PC-3 (cell line): ENCODE measurements at regions not wholly inside any gene's neighbourhood (a gene's known extent, or its start where the extent isn't known, plus 50 kb on each side); places are given as distances from the start of the nearest gene placed in this dataset.

ENCODE experiments used
- ATAC-seq: fragments of 200-7000 bp; cut with Tn5 transposase; 2 replicates; pipeline ENCODE4 v1.9.1; 2020; ENCODE audit warnings: mild to moderate bottlenecking, moderate library complexity
- BruUV-seq: library from RNA; stranded (reverse); fragments of 400-500 nt; replicated peaks from 2 replicates; lab custom pipeline; 2021; lab: Mats Ljungman, UMichigan
- CTCF ChIA-PET: fragments of 300-600 bp; sonication (Branson Sonifier 250); formaldehyde crosslinking; loops from one replicate; lab custom pipeline; 2022; ENCODE audit warnings: antibody characterized with exemption; lab: Charles Lee
- POLR2A ChIA-PET: fragments of 300-600 bp; sonication (Branson Sonifier 250); formaldehyde crosslinking; loops from one replicate; lab custom pipeline; 2022; ENCODE audit warnings: antibody characterized with exemption; ENCODE audit not compliant: unreplicated experiment; lab: Charles Lee
- DNase-seq: peaks from one replicate; pipeline ENCODE4 v3.0.0-alpha.2; 2015
- H2AFZ ChIP-seq: fragments of 300-600 bp; sonication (generic); 2 replicates; pipeline ENCODE4 v1.6.0; 2016; ENCODE audit warnings: antibody characterized with exemption, low read length
- H3F3A ChIP-seq: fragments of 300-600 bp; sonication (generic); one replicate; pipeline ENCODE4 v1.6.0; 2017; ENCODE audit warnings: antibody characterized with exemption, low read length, control low read depth, mild to moderate bottlenecking; ENCODE audit not compliant: unreplicated experiment
- H3K27ac ChIP-seq: fragments of 300-600 bp; sonication (generic); 2 replicates; pipeline ENCODE4 v1.5.1; 2016; ENCODE audit warnings: mild to moderate bottlenecking, low read length
- H3K27me3 ChIP-seq: fragments of 300-600 bp; sonication (generic); 2 replicates; pipeline ENCODE4 v1.6.1; 2016; ENCODE audit warnings: low read length, mixed read lengths
- H3K36me3 ChIP-seq: fragments of 300-600 bp; sonication (generic); 2 replicates; pipeline ENCODE4 v1.6.1; 2016; ENCODE audit warnings: low read depth, mixed run types, low read length, mixed read lengths
- H3K4me1 ChIP-seq: fragments of 300-600 bp; sonication (generic); 2 replicates; pipeline ENCODE4 v1.5.1; 2016; ENCODE audit warnings: low read length; ENCODE audit not compliant: insufficient read depth
- H3K4me2 ChIP-seq: fragments of 300-600 bp; sonication (generic); 2 replicates; pipeline ENCODE4 v1.6.0; 2016; ENCODE audit warnings: low read length
- H3K4me3 ChIP-seq: fragments of 300-600 bp; sonication (generic); 2 replicates; pipeline ENCODE4 v1.5.1; 2016; ENCODE audit warnings: mild to moderate bottlenecking, low read length, mixed read lengths
- H3K79me2 ChIP-seq: fragments of 300-600 bp; sonication (generic); 2 replicates; pipeline ENCODE4 v1.6.1; 2017; ENCODE audit warnings: low read length, mixed read lengths
- H3K9ac ChIP-seq: fragments of 300-600 bp; sonication (generic); 2 replicates; pipeline ENCODE4 v1.6.0; 2016; ENCODE audit warnings: mild to moderate bottlenecking, low read length
- H3K9me2 ChIP-seq: fragments of 300-600 bp; sonication (generic); replicated peaks from 2 replicates; pipeline ENCODE4 v1.6.1; 2016; ENCODE audit warnings: mixed run types, low read length, mixed read lengths
- H3K9me3 ChIP-seq: fragments of 300-600 bp; sonication (generic); 2 replicates; pipeline ENCODE4 v1.6.1; 2016; ENCODE audit warnings: low read length, mixed read lengths
- H4K20me1 ChIP-seq: fragments of 300-600 bp; sonication (generic); 2 replicates; pipeline ENCODE4 v1.6.1; 2016; ENCODE audit warnings: low read length, mixed read lengths
- CTCF ChIP-seq: fragments of 300-600 bp; sonication (generic); conservative IDR thresholded peaks from 2 replicates; pipeline ENCODE4 v1.5.1; 2017; ENCODE audit warnings: antibody characterized with exemption, low read depth, mild to moderate bottlenecking, low read length
- EZH2 ChIP-seq: fragments of 300-600 bp; sonication (generic); IDR thresholded peaks from one replicate; pipeline ENCODE4 v1.6.1; 2017; ENCODE audit warnings: antibody characterized with exemption, mild to moderate bottlenecking, low read length; ENCODE audit not compliant: unreplicated experiment
- EZH2phosphoT487 ChIP-seq: fragments of 300-600 bp; sonication (generic); IDR thresholded peaks from 2 replicates; pipeline ENCODE4 v1.6.1; 2018; ENCODE audit warnings: mild to moderate bottlenecking, antibody characterized with exemption, low read length, borderline replicate concordance
- intact Hi-C: fragments of 100-400 bp; cut with micrococcal nuclease; formaldehyde crosslinking; loops from 2 replicates; pipeline ENCODE4 v1.9.0; 2023

GRCh38 chr5:3893975-3894374 is 298.3 kb downstream of the IRX1 start:
- H3F3A ChIP-seq, result no peaks in the 10 kb centered on the region
- ATAC-seq, result no peak
- H3K4me3 ChIP-seq, result no peak overlapping the region
- no peaks in the 10 kb centered on the region for H4K20me1 ChIP-seq
- BruUV-seq, result no TSS peak
- no peak overlapping the region for H3K4me2 ChIP-seq
- DNase-seq, result no peak
- H3K27me3 ChIP-seq, result no peaks in the 10 kb centered on the region
- H3K4me1 ChIP-seq, result no peaks in the 10 kb centered on the region
- H3K9me2 ChIP-seq, result no peaks in the 10 kb centered on the region
- H3K9ac ChIP-seq, result no peak overlapping the region
- ChIA-PET POLR2A (no interaction called here), CTCF (no interaction called here)
- no peak overlapping the region for H2AFZ ChIP-seq
- no peaks in the 10 kb centered on the region for H3K79me2 ChIP-seq
- intact Hi-C loops, result no loop called here
- peaks cover 25% of the 10 kb centered on the region for H3K9me3 ChIP-seq
- no peak for TF ChIP-seq EZH2phosphoT487
- no peak for TF ChIP-seq EZH2
- no peak for TF ChIP-seq CTCF
- H3K36me3 ChIP-seq, result no peaks in the 10 kb centered on the region
- no peak overlapping the region for H3K27ac ChIP-seq

- Histone ChIP-seq H3K27ac (no peak overlapping the region), H3K9ac (no peak overlapping the region), H3K9me2 (no peaks in the 10 kb centered on the region), H2AFZ (no peak overlapping the region), H3K4me3 (no peak overlapping the region), H3K9me3 (peaks cover 25% of the 10 kb centered on the region), H3K4me2 (no peak overlapping the region), H4K20me1 (no peaks in the 10 kb centered on the region), H3K4me1 (no peaks in the 10 kb centered on the region), H3K36me3 (no peaks in the 10 kb centered on the region), H3K27me3 (no peaks in the 10 kb centered on the region), H3F3A (no peaks in the 10 kb centered on the region), H3K79me2 (no peaks in the 10 kb centered on the region)
- BruUV-seq, result no TSS peak
- DNase-seq (no peak), ATAC-seq (no peak)
- TF ChIP-seq EZH2 (no peak), CTCF (no peak), EZH2phosphoT487 (no peak)
- ChIA-PET POLR2A (no interaction called here), CTCF (no interaction called here)
- intact Hi-C loops, result no loop called here
These were observed 300.5 kb downstream of the IRX1 start for GRCh38 chr5:3896098-3896497.

GRCh38 chr5:3899093-3899492 is 303.5 kb downstream of the IRX1 start:
- Histone ChIP-seq H3K9me3 (peaks cover 21% of the 10 kb centered on the region), H3F3A (no peaks in the 10 kb centered on the region), H3K4me2 (no peak overlapping the region), H3K27me3 (no peaks in the 10 kb centered on the region), H3K79me2 (no peaks in the 10 kb centered on the region), H3K9ac (no peak overlapping the region), H3K9me2 (no peaks in the 10 kb centered on the region), H3K4me3 (no peak overlapping the region), H4K20me1 (no peaks in the 10 kb centered on the region), H2AFZ (no peak overlapping the region), H3K4me1 (no peaks in the 10 kb centered on the region), H3K27ac (no peak overlapping the region), H3K36me3 (no peaks in the 10 kb centered on the region)
- ATAC-seq (no peak), DNase-seq (no peak)
- no TSS peak for BruUV-seq
- ChIA-PET POLR2A (no interaction called here), CTCF (no interaction called here)
- intact Hi-C loops, result no loop called here
- TF ChIP-seq EZH2 (no peak), EZH2phosphoT487 (no peak), CTCF (no peak)
